SK-N-SH treated with all-trans-retinoic acid at 6 μM for 48 hours (cell line): ENCODE measurements at regions not wholly inside any gene's neighbourhood (a gene's known extent, or its start where the extent isn't known, plus 50 kb on each side); places are given as distances from the start of the nearest gene placed in this dataset.

ENCODE experiments used
- BACH2 ChIP-seq: fragments of 250-450 bp; sonication (Bioruptor Pico); IDR thresholded peaks from 2 replicates; pipeline ENCODE4 v1.9.0; 2021; ENCODE audit warnings: mild to moderate bottlenecking, borderline replicate concordance
- CSDC2 ChIP-seq: fragments of 250-450 bp; sonication (Bioruptor Pico); IDR thresholded peaks from 2 replicates; pipeline ENCODE4 v1.5.0; 2020; ENCODE audit warnings: mild to moderate bottlenecking, moderate library complexity
- GLIS3 ChIP-seq: fragments of 250-450 bp; sonication (Bioruptor Pico); IDR thresholded peaks from 2 replicates; pipeline ENCODE4 v1.5.0; 2020; ENCODE audit warnings: mild to moderate bottlenecking, moderate library complexity
- ISL1 ChIP-seq: fragments of 250-450 bp; sonication (Bioruptor Pico); IDR thresholded peaks from 2 replicates; pipeline ENCODE4 v2.1.2; 2022; ENCODE audit warnings: mild to moderate bottlenecking, moderate library complexity
- OSR1 ChIP-seq: fragments of 250-450 bp; sonication (Bioruptor Pico); IDR thresholded peaks from 2 replicates; pipeline ENCODE4 v1.8.0; 2022; ENCODE audit warnings: moderate library complexity, mild to moderate bottlenecking, inconsistent platforms
- PPARA ChIP-seq: fragments of 250-450 bp; sonication (Bioruptor Pico); IDR thresholded peaks from 2 replicates; pipeline ENCODE4 v1.5.0; 2020; ENCODE audit warnings: mild to moderate bottlenecking, borderline replicate concordance
- SNAI2 ChIP-seq: fragments of 250-450 bp; sonication (Bioruptor Pico); IDR thresholded peaks from 2 replicates; pipeline ENCODE4 v1.5.0; 2020; ENCODE audit warnings: mild to moderate bottlenecking, moderate library complexity
- TCF4 ChIP-seq: fragments of 250-450 bp; sonication (Bioruptor Pico); IDR thresholded peaks from 2 replicates; pipeline ENCODE4 v1.8.0; 2021; ENCODE audit warnings: mild to moderate bottlenecking, moderate library complexity, borderline replicate concordance
- ZFP3 ChIP-seq: fragments of 250-450 bp; sonication (Bioruptor Pico); IDR thresholded peaks from 2 replicates; pipeline ENCODE4 v1.5.0; 2020; ENCODE audit warnings: mild to moderate bottlenecking, moderate library complexity
- ZNF565 ChIP-seq: fragments of 450-650 bp; formaldehyde crosslinking; conservative IDR thresholded peaks from 2 replicates; pipeline ENCODE4 v1.5.0; 2020; ENCODE audit warnings: low read depth, mild to moderate bottlenecking, moderate library complexity
- ZNF70 ChIP-seq: fragments of 450-650 bp; formaldehyde crosslinking; IDR thresholded peaks from 2 replicates; pipeline ENCODE4 v1.5.0; 2020; ENCODE audit warnings: mild to moderate bottlenecking, moderate library complexity
- TF ChIP-seq, protein P1 (sequence below): fragments of 250-450 bp; sonication (Bioruptor Pico); IDR thresholded peaks from 2 replicates; pipeline ENCODE4 v1.8.0; 2020; ENCODE audit warnings: mild to moderate bottlenecking, moderate library complexity, borderline replicate concordance
- TF ChIP-seq, protein P2 (sequence below): fragments of 250-450 bp; sonication (Bioruptor Pico); IDR thresholded peaks from 2 replicates; pipeline ENCODE4 v1.5.1; 2021; ENCODE audit warnings: mild to moderate bottlenecking, moderate library complexity

DNA sequence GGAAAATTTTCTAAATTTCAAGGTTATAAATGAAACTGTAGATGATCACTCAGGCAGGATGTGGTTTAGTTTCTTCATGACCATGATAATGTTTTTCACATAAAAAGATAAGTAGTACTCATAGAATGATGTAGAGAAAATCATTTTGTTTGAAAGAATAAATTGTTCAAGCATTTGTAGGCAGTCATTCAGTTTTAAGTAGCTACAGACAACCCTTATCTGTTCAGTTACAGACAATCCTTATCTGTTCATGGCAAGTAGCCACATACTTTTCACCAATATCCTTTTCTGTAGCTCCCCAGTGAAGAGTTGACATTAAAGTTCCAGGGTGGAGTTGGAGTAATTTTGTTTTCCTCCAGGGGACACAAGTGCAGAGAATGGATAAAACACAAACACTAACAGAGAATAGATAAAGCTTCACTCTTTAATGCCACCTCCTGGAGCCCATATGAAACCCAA is 278.1 kb upstream of the TNC start:
- TF ChIP-seq BACH2 (CRISPR knock-in tag) (no peak), ZNF70 (CRISPR knock-in tag) (no peak), GLIS3 (no peak), ISL1 (CRISPR knock-in tag) (peak; percentile 61), ZNF565 (CRISPR knock-in tag) (no peak), CSDC2 (CRISPR knock-in tag) (no peak), OSR1 (CRISPR knock-in tag) (no peak), TCF4 (CRISPR knock-in tag) (no peak), PPARA (CRISPR knock-in tag) (no peak), SNAI2 (CRISPR knock-in tag) (no peak), ZFP3 (CRISPR knock-in tag) (no peak)
- TF ChIP-seq, protein P1, sequence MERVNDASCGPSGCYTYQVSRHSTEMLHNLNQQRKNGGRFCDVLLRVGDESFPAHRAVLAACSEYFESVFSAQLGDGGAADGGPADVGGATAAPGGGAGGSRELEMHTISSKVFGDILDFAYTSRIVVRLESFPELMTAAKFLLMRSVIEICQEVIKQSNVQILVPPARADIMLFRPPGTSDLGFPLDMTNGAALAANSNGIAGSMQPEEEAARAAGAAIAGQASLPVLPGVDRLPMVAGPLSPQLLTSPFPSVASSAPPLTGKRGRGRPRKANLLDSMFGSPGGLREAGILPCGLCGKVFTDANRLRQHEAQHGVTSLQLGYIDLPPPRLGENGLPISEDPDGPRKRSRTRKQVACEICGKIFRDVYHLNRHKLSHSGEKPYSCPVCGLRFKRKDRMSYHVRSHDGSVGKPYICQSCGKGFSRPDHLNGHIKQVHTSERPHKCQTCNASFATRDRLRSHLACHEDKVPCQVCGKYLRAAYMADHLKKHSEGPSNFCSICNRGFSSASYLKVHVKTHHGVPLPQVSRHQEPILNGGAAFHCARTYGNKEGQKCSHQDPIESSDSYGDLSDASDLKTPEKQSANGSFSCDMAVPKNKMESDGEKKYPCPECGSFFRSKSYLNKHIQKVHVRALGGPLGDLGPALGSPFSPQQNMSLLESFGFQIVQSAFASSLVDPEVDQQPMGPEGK: no peak
- TF ChIP-seq, protein P2, sequence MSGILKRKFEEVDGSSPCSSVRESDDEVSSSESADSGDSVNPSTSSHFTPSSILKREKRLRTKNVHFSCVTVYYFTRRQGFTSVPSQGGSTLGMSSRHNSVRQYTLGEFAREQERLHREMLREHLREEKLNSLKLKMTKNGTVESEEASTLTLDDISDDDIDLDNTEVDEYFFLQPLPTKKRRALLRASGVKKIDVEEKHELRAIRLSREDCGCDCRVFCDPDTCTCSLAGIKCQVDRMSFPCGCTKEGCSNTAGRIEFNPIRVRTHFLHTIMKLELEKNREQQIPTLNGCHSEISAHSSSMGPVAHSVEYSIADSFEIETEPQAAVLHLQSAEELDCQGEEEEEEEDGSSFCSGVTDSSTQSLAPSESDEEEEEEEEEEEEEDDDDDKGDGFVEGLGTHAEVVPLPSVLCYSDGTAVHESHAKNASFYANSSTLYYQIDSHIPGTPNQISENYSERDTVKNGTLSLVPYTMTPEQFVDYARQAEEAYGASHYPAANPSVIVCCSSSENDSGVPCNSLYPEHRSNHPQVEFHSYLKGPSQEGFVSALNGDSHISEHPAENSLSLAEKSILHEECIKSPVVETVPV: no peak
